H9 (cell line): ENCODE measurements at regions not wholly inside any gene's neighbourhood (a gene's known extent, or its start where the extent isn't known, plus 50 kb on each side); places are given as distances from the start of the nearest gene placed in this dataset.

Experiments used
- DNase-seq: peaks from one replicate; pipeline ENCODE4 v3.0.0-alpha.2; 2017
- H2AFZ ChIP-seq: one replicate; pipeline ENCODE4 v1.6.1; 2013; ENCODE audit warnings: mild to moderate bottlenecking, low read length, control low read depth, moderate library complexity
- H2AK5ac ChIP-seq: 2 replicates; pipeline ENCODE4 v1.6.1; 2013; ENCODE audit warnings: low read length, control low read depth, mixed read lengths; ENCODE audit not compliant: insufficient read length
- H2BK120ac ChIP-seq: one replicate; pipeline ENCODE4 v1.6.1; 2013; ENCODE audit warnings: low read depth, mild to moderate bottlenecking, low read length, control low read depth, inconsistent platforms; ENCODE audit not compliant: poor library complexity, severe bottlenecking
- H2BK12ac ChIP-seq: 2 replicates; pipeline ENCODE4 v1.6.1; 2013; ENCODE audit warnings: low read length, control low read depth, mixed read lengths, low read depth; ENCODE audit not compliant: insufficient read length
- H2BK15ac ChIP-seq: 2 replicates; pipeline ENCODE4 v1.6.1; 2013; ENCODE audit warnings: low read depth, low read length, control low read depth
- H2BK20ac ChIP-seq: one replicate; pipeline ENCODE4 v1.6.1; 2013; ENCODE audit warnings: low read depth, mild to moderate bottlenecking, low read length, control low read depth, inconsistent platforms; ENCODE audit not compliant: poor library complexity, severe bottlenecking
- H2BK5ac ChIP-seq: 2 replicates; pipeline ENCODE4 v1.6.1; 2013; ENCODE audit warnings: low read length, control low read depth, mixed read lengths; ENCODE audit not compliant: insufficient read length
- H3K14ac ChIP-seq: 2 replicates; pipeline ENCODE4 v1.6.1; 2013; ENCODE audit warnings: low read length, control low read depth; ENCODE audit not compliant: insufficient read depth
- H3K18ac ChIP-seq: 2 replicates; pipeline ENCODE4 v1.6.1; 2013; ENCODE audit warnings: low read depth, mild to moderate bottlenecking, mixed read lengths, low read length, control low read depth; ENCODE audit not compliant: insufficient read length
- H3K23ac ChIP-seq: 2 replicates; pipeline ENCODE4 v1.6.1; 2013; ENCODE audit warnings: low read length, control low read depth, mixed read lengths, low read depth; ENCODE audit not compliant: insufficient read length
- H3K23me2 ChIP-seq: 2 replicates; pipeline ENCODE4 v1.6.1; 2013; ENCODE audit warnings: low read depth, mild to moderate bottlenecking, mixed read lengths, low read length, control low read depth; ENCODE audit not compliant: insufficient read length, poor library complexity, severe bottlenecking
- H3K27ac ChIP-seq: 2 replicates; pipeline ENCODE4 v1.5.1; 2013; ENCODE audit warnings: low read length, control low read depth, mixed read lengths, low read depth; ENCODE audit not compliant: insufficient read length
- H3K27me3 ChIP-seq: 2 replicates; pipeline ENCODE4 v1.6.1; 2013; ENCODE audit warnings: low read length, control low read depth, inconsistent platforms; ENCODE audit not compliant: insufficient read depth
- H3K4ac ChIP-seq: 2 replicates; pipeline ENCODE4 v1.6.1; 2013; ENCODE audit warnings: low read depth, mild to moderate bottlenecking, control low read depth, inconsistent platforms, low read length, moderate library complexity
- H3K4me1 ChIP-seq: 2 replicates; pipeline ENCODE4 v1.6.1; 2013; ENCODE audit warnings: low read length, control low read depth, inconsistent platforms; ENCODE audit not compliant: insufficient read depth
- H3K4me2 ChIP-seq: 2 replicates; pipeline ENCODE4 v1.6.1; 2013; ENCODE audit warnings: low read length, control low read depth, mixed read lengths; ENCODE audit not compliant: insufficient read length, insufficient read depth
- H3K56ac ChIP-seq: 2 replicates; pipeline ENCODE4 v1.6.1; 2013; ENCODE audit warnings: low read depth, mild to moderate bottlenecking, mixed read lengths, low read length, control low read depth; ENCODE audit not compliant: insufficient read length
- H3K79me1 ChIP-seq: 2 replicates; pipeline ENCODE4 v1.6.1; 2013; ENCODE audit warnings: low read depth, mild to moderate bottlenecking, moderate library complexity, low read length, control low read depth, inconsistent platforms; ENCODE audit not compliant: insufficient read depth, poor library complexity, severe bottlenecking
- H3K79me2 ChIP-seq: 2 replicates; pipeline ENCODE4 v1.6.1; 2013; ENCODE audit warnings: low read length, control low read depth, inconsistent platforms; ENCODE audit not compliant: insufficient read depth
- H3K9ac ChIP-seq: 2 replicates; pipeline ENCODE4 v1.6.1; 2013; ENCODE audit warnings: low read length, control low read depth, mixed read lengths; ENCODE audit not compliant: insufficient read length; ENCODE audit errors: extremely low read depth
- H3K9me3 ChIP-seq: one replicate; pipeline ENCODE4 v1.6.1; 2013; ENCODE audit warnings: low read depth, low read length, inconsistent platforms; ENCODE audit not compliant: control insufficient read depth
- H3T11ph ChIP-seq: one replicate; pipeline ENCODE4 v1.6.1; 2013; ENCODE audit warnings: mild to moderate bottlenecking, low read length, control low read depth, inconsistent platforms
- H4K20me1 ChIP-seq: one replicate; pipeline ENCODE4 v1.6.1; 2013; ENCODE audit not compliant: control insufficient read depth, insufficient read length, insufficient read depth
- H4K5ac ChIP-seq: 2 replicates; pipeline ENCODE4 v1.6.1; 2013; ENCODE audit warnings: low read depth, mild to moderate bottlenecking, mixed read lengths, low read length, control low read depth; ENCODE audit not compliant: insufficient read length
- H4K8ac ChIP-seq: replicated peaks from 2 replicates; pipeline ENCODE4 v1.6.1; 2013; ENCODE audit warnings: low read length, control low read depth, mixed read lengths, low read depth; ENCODE audit not compliant: insufficient read length
- H4K91ac ChIP-seq: 2 replicates; pipeline ENCODE4 v1.6.1; 2013; ENCODE audit warnings: low read depth, mild to moderate bottlenecking, moderate library complexity, mixed read lengths, low read length, control low read depth; ENCODE audit not compliant: insufficient read length
- H3K27ac Mint-ChIP-seq, 3 experiments: 2 replicates in 2 of 3; 3 replicates in 1 of 3; pipeline ENCODE4 v1.8.0; 2020 to 2021; ENCODE audit warnings: mixed read lengths in 3 of 3, mild to moderate bottlenecking in 1 of 3, moderate library complexity in 1 of 3
- H3K27me3 Mint-ChIP-seq: 2 replicates; pipeline ENCODE4 v1.8.0; 2021; ENCODE audit warnings: low read depth, mild to moderate bottlenecking, moderate library complexity, mixed read lengths
- H3K36me3 Mint-ChIP-seq, 3 experiments: 2 replicates in 2 of 3; 3 replicates in 1 of 3; pipeline ENCODE4 v1.8.0; 2020 to 2021; ENCODE audit warnings: low read depth in 3 of 3, mixed read lengths in 3 of 3; ENCODE audit not compliant: insufficient read depth in 1 of 3
- H3K4me1 Mint-ChIP-seq, 2 experiments: 2 replicates each; pipeline ENCODE4 v1.8.0; 2020; ENCODE audit warnings: mixed read lengths in 2 of 2
- H3K4me3 Mint-ChIP-seq, 2 experiments: 2 replicates in 1 of 2; 3 replicates in 1 of 2; pipeline ENCODE4 v1.8.0; 2020 to 2021; ENCODE audit warnings: mild to moderate bottlenecking in 2 of 2, mixed read lengths in 2 of 2, moderate library complexity in 1 of 2
- H3K9me3 Mint-ChIP-seq, 2 experiments: 2 replicates in 1 of 2; 3 replicates in 1 of 2; pipeline ENCODE4 v1.8.0; 2020; ENCODE audit warnings: mild to moderate bottlenecking in 2 of 2, mixed read lengths in 2 of 2, moderate library complexity in 1 of 2
- CTCF ChIP-seq: fragments of 200-600 bp; sonication (generic); conservative IDR thresholded peaks from 3 replicates; pipeline ENCODE4 v1.8.0; 2021; ENCODE audit warnings: antibody characterized with exemption, mild to moderate bottlenecking
- WGBS: extraction: QIAGEN DNeasy Blood & Tissue Kit; methylation state at CpG from one replicate; pipeline ENCODE4 v1.1.7; 2013; ENCODE audit warnings: missing lambda C conversion rate, low lambda C conversion rate, mixed read lengths; ENCODE audit not compliant: insufficient read length; ENCODE audit errors: extremely low coverage; 5-methylcytosine and 5-hydroxymethylcytosine counted together

GRCh38 chr2:39872748-39873147 is 93.7 kb upstream of the THUMPD2 start:
- H3K14ac ChIP-seq = no peak overlapping the region
- H3K18ac ChIP-seq = no peak overlapping the region
- no peak overlapping the region for H4K5ac ChIP-seq
- Mint-ChIP-seq H3K4me3 (no peak overlapping the region), H3K27me3 (no peaks in the 10 kb centered on the region), H3K4me1 (no peaks in the 10 kb centered on the region), H3K9me3 (no peaks in the 10 kb centered on the region), H3K36me3 (no peaks in the 10 kb centered on the region; a peak in 1 of 7 replicates), H3K27ac (no peak overlapping the region)
- H3K9me3 ChIP-seq = no peaks in the 10 kb centered on the region
- no peaks in the 10 kb centered on the region for H4K20me1 ChIP-seq
- H3K27ac ChIP-seq = no peak overlapping the region
- H2BK5ac ChIP-seq = no peak overlapping the region
- H4K91ac ChIP-seq = no peak overlapping the region
- no peak for TF ChIP-seq CTCF
- H3K4me2 ChIP-seq = no peak overlapping the region
- no peaks in the 10 kb centered on the region for H3K27me3 ChIP-seq
- H3K79me2 ChIP-seq = no peaks in the 10 kb centered on the region
- H2AFZ ChIP-seq = no peak overlapping the region
- no peak overlapping the region for H2BK120ac ChIP-seq
- no peaks in the 10 kb centered on the region for H3K79me1 ChIP-seq
- H4K8ac ChIP-seq = no peak overlapping the region
- no peak overlapping the region for H3T11ph ChIP-seq
- DNase-seq = no peak
- no CpG with 5 or more reads among the region's 2 CpGs for WGBS
- H3K9ac ChIP-seq = no peak overlapping the region
- H3K23ac ChIP-seq = no peak overlapping the region
- H2BK15ac ChIP-seq = no peak overlapping the region
- no peaks in the 10 kb centered on the region for H3K23me2 ChIP-seq
- H2BK20ac ChIP-seq = no peak overlapping the region
- no peak overlapping the region for H3K4ac ChIP-seq
- no peaks in the 10 kb centered on the region for H3K4me1 ChIP-seq
- no peak overlapping the region for H2BK12ac ChIP-seq
- no peak overlapping the region for H2AK5ac ChIP-seq
- H3K56ac ChIP-seq = no peak overlapping the region
